GM12891 (cell line): ENCODE measurements at regions not wholly inside any gene's neighbourhood (a gene's known extent, or its start where the extent isn't known, plus 50 kb on each side); places are given as distances from the start of the nearest gene placed in this dataset.

ENCODE experiments used
- POLR2A ChIP-seq: IDR thresholded peaks from 2 replicates; pipeline ENCODE4 v1.6.1; 2011; ENCODE audit warnings: low read depth, low read length, control low read depth
- POLR2AphosphoS5 ChIP-seq: IDR thresholded peaks from 2 replicates; pipeline ENCODE4 v1.6.1; 2011; ENCODE audit warnings: low read depth, low read length, control low read depth
- TAF1 ChIP-seq: IDR thresholded peaks from 2 replicates; pipeline ENCODE4 v1.6.1; 2011; ENCODE audit warnings: low read depth, low read length, control low read depth

DNA sequence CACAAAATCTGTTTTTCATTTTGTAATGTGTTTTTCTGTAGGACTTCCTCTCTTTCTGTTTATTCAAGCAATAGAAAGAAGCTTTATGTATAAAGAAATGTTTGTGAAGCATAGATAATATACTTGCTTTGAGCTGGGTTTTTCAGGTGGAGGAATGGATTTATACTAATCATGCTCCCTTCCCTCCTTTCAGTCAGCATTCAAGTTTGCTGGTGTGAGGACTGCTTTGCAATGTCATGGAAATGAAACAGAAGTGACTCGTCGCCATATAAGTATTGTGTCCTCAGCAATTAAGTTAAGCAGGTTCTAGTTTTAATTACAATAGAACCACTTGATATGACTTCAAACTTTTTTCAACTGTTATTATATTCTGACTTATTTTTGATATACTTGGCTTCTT, 1447.1 kb downstream of the PCDH19 start:
- TF ChIP-seq POLR2AphosphoS5 (no peak), POLR2A (no peak), TAF1 (no peak)
